A673 (cell line): ENCODE measurements at regions not wholly inside any gene's neighbourhood (a gene's known extent, or its start where the extent isn't known, plus 50 kb on each side); places are given as distances from the start of the nearest gene placed in this dataset.

Source experiments
- CTCF ChIP-seq: fragments of 300-800, 200-600 bp; sonication (generic); conservative IDR thresholded peaks from 2 replicates; pipeline ENCODE4 v1.5.1; 2017; ENCODE audit warnings: low read depth, mild to moderate bottlenecking, antibody characterized with exemption, low read length, moderate library complexity, mixed read lengths
- EZH2 ChIP-seq: fragments of 200-600 bp; sonication (generic); IDR thresholded peaks from 2 replicates; pipeline ENCODE4 v1.6.1; 2017; ENCODE audit warnings: borderline replicate concordance, low read depth, mild to moderate bottlenecking, mixed read lengths, antibody characterized with exemption, low read length; ENCODE audit not compliant: poor library complexity, severe bottlenecking

- TF ChIP-seq CTCF, result no peak; the same call in 1 of the 2 replicates
- no peak for TF ChIP-seq EZH2
Observed at GRCh38 chr18:26653943-26654615, 105.7 kb upstream of the KCTD1 start.
